PC-9 (cell line): ENCODE measurements at regions not wholly inside any gene's neighbourhood (a gene's known extent, or its start where the extent isn't known, plus 50 kb on each side); places are given as distances from the start of the nearest gene placed in this dataset.

Experiments used
- BruUV-seq: library from RNA; stranded (reverse); fragments of 400-500 nt; replicated peaks from 2 replicates; lab custom pipeline; 2021; lab: Mats Ljungman, UMichigan
- CTCF ChIA-PET: fragments of 300-600 bp; sonication (Branson Sonifier 250); formaldehyde crosslinking; loops from one replicate; lab custom pipeline; 2022; ENCODE audit warnings: antibody characterized with exemption; lab: Charles Lee
- POLR2A ChIA-PET: fragments of 300-600 bp; sonication (Branson Sonifier 250); formaldehyde crosslinking; loops from one replicate; lab custom pipeline; 2022; ENCODE audit warnings: antibody characterized with exemption; ENCODE audit not compliant: unreplicated experiment; lab: Charles Lee
- DNase-seq, 2 experiments: peaks; one replicate each; pipeline versions ENCODE4 v3.0.0 to v3.0.0-alpha.2; 2015 to 2022; ENCODE audit warnings: mixed read lengths in 1 of 2
- H2AFZ ChIP-seq: fragments of 200-600 bp; sonication (generic); 2 replicates; pipeline ENCODE4 v1.8.1; 2017; ENCODE audit warnings: antibody characterized with exemption
- H3F3A ChIP-seq: fragments of 200-600 bp; sonication (generic); 2 replicates; pipeline ENCODE4 v1.8.1; 2017; ENCODE audit warnings: antibody characterized with exemption, mild to moderate bottlenecking, low read depth; ENCODE audit not compliant: insufficient read depth
- H3K27ac ChIP-seq: fragments of 200-600 bp; sonication (generic); 2 replicates; pipeline ENCODE4 v1.6.1; 2016; ENCODE audit warnings: mixed run types
- H3K27me3 ChIP-seq: fragments of 200-600 bp; sonication (generic); 2 replicates; pipeline ENCODE4 v1.6.1; 2016; ENCODE audit warnings: low read depth, mixed run types; ENCODE audit not compliant: insufficient read depth
- H3K36me3 ChIP-seq: fragments of 200-600 bp; sonication (generic); 2 replicates; pipeline ENCODE4 v1.6.1; 2016; ENCODE audit warnings: low read depth, mixed run types
- H3K4me1 ChIP-seq: fragments of 200-600 bp; sonication (generic); replicated peaks from 2 replicates; pipeline ENCODE4 v1.6.1; 2016; ENCODE audit warnings: mixed run types; ENCODE audit not compliant: insufficient read depth
- H3K4me2 ChIP-seq: fragments of 200-600 bp; sonication (generic); 2 replicates; pipeline ENCODE4 v1.6.1; 2017; ENCODE audit warnings: mixed run types
- H3K4me3 ChIP-seq: fragments of 200-600 bp; sonication (generic); 2 replicates; pipeline ENCODE4 v1.6.1; 2016; ENCODE audit warnings: mixed run types
- H3K79me2 ChIP-seq: fragments of 200-600 bp; sonication (generic); 2 replicates; pipeline ENCODE4 v1.6.1; 2017; ENCODE audit warnings: low read depth, mixed run types
- H3K9me2 ChIP-seq: fragments of 200-600 bp; sonication (generic); 2 replicates; pipeline ENCODE4 v1.8.1; 2017; ENCODE audit warnings: mild to moderate bottlenecking; ENCODE audit not compliant: insufficient read depth
- H3K9me3 ChIP-seq: fragments of 200-600 bp; sonication (generic); 2 replicates; pipeline ENCODE4 v1.8.1; 2016; ENCODE audit warnings: low read depth; ENCODE audit not compliant: insufficient read depth
- H4K20me1 ChIP-seq: fragments of 200-600 bp; sonication (generic); 2 replicates; pipeline ENCODE4 v1.8.1; 2017; ENCODE audit not compliant: insufficient read depth
- EZH2 ChIP-seq: fragments of 200-600 bp; sonication (generic); IDR thresholded peaks from 2 replicates; pipeline ENCODE4 v1.8.0; 2017; ENCODE audit warnings: antibody characterized with exemption, low read depth
- intact Hi-C: fragments of 100-400 bp; cut with micrococcal nuclease; formaldehyde crosslinking; loops from one replicate; pipeline ENCODE4 v1.10.0; 2022; ENCODE audit not compliant: unreplicated experiment
- TF ChIP-seq, protein P1 (sequence below): fragments of 200-600 bp; sonication (generic); conservative IDR thresholded peaks from 2 replicates; pipeline ENCODE4 v1.6.1; 2017; ENCODE audit warnings: mixed run types, antibody characterized with exemption, mild to moderate bottlenecking, moderate library complexity

DNA sequence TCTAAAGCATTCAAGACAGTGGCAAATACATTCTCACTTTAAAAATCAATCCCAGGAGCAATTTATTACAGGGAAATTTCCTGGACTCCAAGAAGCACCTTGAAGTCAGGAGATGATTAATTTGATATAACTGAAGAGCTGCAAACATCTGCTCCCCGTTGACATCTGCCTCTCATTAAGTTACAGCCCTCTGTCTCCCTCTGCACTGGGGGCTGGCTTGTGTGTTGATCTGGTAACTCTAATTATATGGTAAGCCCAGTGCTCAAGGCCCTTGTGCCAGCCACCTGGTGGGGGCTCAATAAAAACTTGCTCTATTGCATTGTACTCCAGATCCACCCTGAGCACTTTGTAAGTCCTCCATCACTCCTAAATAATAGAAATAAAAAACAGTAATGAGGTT, 131.1 kb upstream of the ZNF462 start:
- no peaks in the 10 kb centered on the region for H3K4me1 ChIP-seq
- no peak for TF ChIP-seq EZH2
- TF ChIP-seq, protein P1, sequence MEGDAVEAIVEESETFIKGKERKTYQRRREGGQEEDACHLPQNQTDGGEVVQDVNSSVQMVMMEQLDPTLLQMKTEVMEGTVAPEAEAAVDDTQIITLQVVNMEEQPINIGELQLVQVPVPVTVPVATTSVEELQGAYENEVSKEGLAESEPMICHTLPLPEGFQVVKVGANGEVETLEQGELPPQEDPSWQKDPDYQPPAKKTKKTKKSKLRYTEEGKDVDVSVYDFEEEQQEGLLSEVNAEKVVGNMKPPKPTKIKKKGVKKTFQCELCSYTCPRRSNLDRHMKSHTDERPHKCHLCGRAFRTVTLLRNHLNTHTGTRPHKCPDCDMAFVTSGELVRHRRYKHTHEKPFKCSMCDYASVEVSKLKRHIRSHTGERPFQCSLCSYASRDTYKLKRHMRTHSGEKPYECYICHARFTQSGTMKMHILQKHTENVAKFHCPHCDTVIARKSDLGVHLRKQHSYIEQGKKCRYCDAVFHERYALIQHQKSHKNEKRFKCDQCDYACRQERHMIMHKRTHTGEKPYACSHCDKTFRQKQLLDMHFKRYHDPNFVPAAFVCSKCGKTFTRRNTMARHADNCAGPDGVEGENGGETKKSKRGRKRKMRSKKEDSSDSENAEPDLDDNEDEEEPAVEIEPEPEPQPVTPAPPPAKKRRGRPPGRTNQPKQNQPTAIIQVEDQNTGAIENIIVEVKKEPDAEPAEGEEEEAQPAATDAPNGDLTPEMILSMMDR: no peak

GRCh38 chr9:106733828-106734380, 129.1 kb upstream of the ZNF462 start:
- no peaks in the 10 kb centered on the region for H3F3A ChIP-seq
- no peaks in the 10 kb centered on the region for H3K79me2 ChIP-seq
- intact Hi-C loops: no loop called here
- H3K27ac ChIP-seq: no peak overlapping the region
- H4K20me1 ChIP-seq: no peaks in the 10 kb centered on the region
- no peak overlapping the region for H2AFZ ChIP-seq
- no peak overlapping the region for H3K4me2 ChIP-seq
- H3K9me2 ChIP-seq: no peaks in the 10 kb centered on the region
- DNase-seq: no peak
- no peak overlapping the region for H3K4me3 ChIP-seq
- H3K27me3 ChIP-seq: no peaks in the 10 kb centered on the region
- no peaks in the 10 kb centered on the region for H3K4me1 ChIP-seq
- ChIA-PET CTCF (no interaction called here), POLR2A (no interaction called here)
- no peaks in the 10 kb centered on the region for H3K9me3 ChIP-seq
- BruUV-seq: no TSS peak
- H3K36me3 ChIP-seq: no peaks in the 10 kb centered on the region
- TF ChIP-seq EZH2: no peak

More for the DNA sequence above, 131.1 kb upstream of the ZNF462 start:
- no peaks in the 10 kb centered on the region for H3F3A ChIP-seq
- H2AFZ ChIP-seq: no peak overlapping the region
- ChIA-PET POLR2A (no interaction called here), CTCF (no interaction called here)
- H3K4me3 ChIP-seq: no peak overlapping the region
- no peaks in the 10 kb centered on the region for H3K9me2 ChIP-seq
- H3K9me3 ChIP-seq: no peaks in the 10 kb centered on the region
- no peaks in the 10 kb centered on the region for H3K36me3 ChIP-seq
- H3K79me2 ChIP-seq: no peaks in the 10 kb centered on the region
- no TSS peak for BruUV-seq
- DNase-seq: no peak
- H3K27me3 ChIP-seq: no peaks in the 10 kb centered on the region
- no peak overlapping the region for H3K4me2 ChIP-seq
- intact Hi-C loops: no loop called here
- H3K27ac ChIP-seq: no peak overlapping the region
- H4K20me1 ChIP-seq: no peaks in the 10 kb centered on the region

DNA sequence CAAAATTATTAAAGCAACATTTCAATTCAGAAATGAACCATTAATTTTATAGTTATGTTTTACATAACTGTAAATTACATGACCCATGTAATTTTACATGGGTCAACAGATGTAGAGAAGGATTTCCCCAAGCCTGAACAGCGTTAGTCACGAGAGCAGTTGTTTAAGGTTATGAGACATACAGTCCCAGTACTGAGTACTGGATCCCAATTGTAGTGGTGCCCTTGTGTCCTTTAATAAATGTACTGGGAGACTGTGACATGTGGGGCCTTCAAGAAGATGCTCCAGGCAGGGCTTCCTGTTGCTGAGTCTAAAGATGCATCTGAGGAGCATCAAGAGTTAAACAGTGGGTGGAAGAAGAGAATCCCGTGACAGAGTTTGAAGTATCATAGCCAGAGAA, 125.5 kb upstream of the ZNF462 start:
- ChIA-PET POLR2A (no interaction called here), CTCF (no interaction called here)
- intact Hi-C loops: no loop called here
- no peak overlapping the region for H3K4me2 ChIP-seq
- H3F3A ChIP-seq: no peaks in the 10 kb centered on the region
- no peaks in the 10 kb centered on the region for H3K9me2 ChIP-seq
- no peak overlapping the region for H3K4me3 ChIP-seq
- no peaks in the 10 kb centered on the region for H4K20me1 ChIP-seq
- no peaks in the 10 kb centered on the region for H3K79me2 ChIP-seq
- DNase-seq: no peak
- H3K27me3 ChIP-seq: no peaks in the 10 kb centered on the region
- no TSS peak for BruUV-seq
- no peak for TF ChIP-seq EZH2
- no peaks in the 10 kb centered on the region for H3K36me3 ChIP-seq
- H3K27ac ChIP-seq: no peak overlapping the region
- no peaks in the 10 kb centered on the region for H3K9me3 ChIP-seq
- H3K4me1 ChIP-seq: no peaks in the 10 kb centered on the region
- no peak overlapping the region for H2AFZ ChIP-seq

- Histone ChIP-seq H3K27me3 (no peaks in the 10 kb centered on the region), H3K9me2 (no peaks in the 10 kb centered on the region), H3K79me2 (no peaks in the 10 kb centered on the region), H4K20me1 (no peaks in the 10 kb centered on the region), H3F3A (no peaks in the 10 kb centered on the region), H3K36me3 (no peaks in the 10 kb centered on the region), H3K4me1 (no peaks in the 10 kb centered on the region), H3K27ac (no peak overlapping the region), H2AFZ (no peak overlapping the region), H3K4me3 (no peak overlapping the region), H3K4me2 (no peak overlapping the region), H3K9me3 (no peaks in the 10 kb centered on the region)
- TF ChIP-seq, protein P1: no peak
- no peak for TF ChIP-seq EZH2
- DNase-seq: no peak
- ChIA-PET POLR2A (no interaction called here), CTCF (no interaction called here)
- intact Hi-C loops: no loop called here
- BruUV-seq: no TSS peak
Observed at GRCh38 chr9:106738109-106738508, 124.9 kb upstream of the ZNF462 start.
